ENCODE measurements at regions not wholly inside any gene's neighbourhood (a gene's known extent, or its start where the extent isn't known, plus 50 kb on each side); places are given as distances from the start of the nearest gene placed in this dataset.

GRCh38 chr3:99287876-99288275 is 350.5 kb upstream of the COL8A1 start:
- TF ChIP-seq, protein P1, sequence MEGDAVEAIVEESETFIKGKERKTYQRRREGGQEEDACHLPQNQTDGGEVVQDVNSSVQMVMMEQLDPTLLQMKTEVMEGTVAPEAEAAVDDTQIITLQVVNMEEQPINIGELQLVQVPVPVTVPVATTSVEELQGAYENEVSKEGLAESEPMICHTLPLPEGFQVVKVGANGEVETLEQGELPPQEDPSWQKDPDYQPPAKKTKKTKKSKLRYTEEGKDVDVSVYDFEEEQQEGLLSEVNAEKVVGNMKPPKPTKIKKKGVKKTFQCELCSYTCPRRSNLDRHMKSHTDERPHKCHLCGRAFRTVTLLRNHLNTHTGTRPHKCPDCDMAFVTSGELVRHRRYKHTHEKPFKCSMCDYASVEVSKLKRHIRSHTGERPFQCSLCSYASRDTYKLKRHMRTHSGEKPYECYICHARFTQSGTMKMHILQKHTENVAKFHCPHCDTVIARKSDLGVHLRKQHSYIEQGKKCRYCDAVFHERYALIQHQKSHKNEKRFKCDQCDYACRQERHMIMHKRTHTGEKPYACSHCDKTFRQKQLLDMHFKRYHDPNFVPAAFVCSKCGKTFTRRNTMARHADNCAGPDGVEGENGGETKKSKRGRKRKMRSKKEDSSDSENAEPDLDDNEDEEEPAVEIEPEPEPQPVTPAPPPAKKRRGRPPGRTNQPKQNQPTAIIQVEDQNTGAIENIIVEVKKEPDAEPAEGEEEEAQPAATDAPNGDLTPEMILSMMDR (IDR thresholded peaks at IDR 0.05): no peak
- TF ChIP-seq EZH2 (IDR thresholded peaks at IDR 0.05): no peak

Measured in neural progenitor cell (in vitro differentiated cells).